ENCODE measurements at regions not wholly inside any gene's neighbourhood (a gene's known extent, or its start where the extent isn't known, plus 50 kb on each side); places are given as distances from the start of the nearest gene placed in this dataset.

DNA sequence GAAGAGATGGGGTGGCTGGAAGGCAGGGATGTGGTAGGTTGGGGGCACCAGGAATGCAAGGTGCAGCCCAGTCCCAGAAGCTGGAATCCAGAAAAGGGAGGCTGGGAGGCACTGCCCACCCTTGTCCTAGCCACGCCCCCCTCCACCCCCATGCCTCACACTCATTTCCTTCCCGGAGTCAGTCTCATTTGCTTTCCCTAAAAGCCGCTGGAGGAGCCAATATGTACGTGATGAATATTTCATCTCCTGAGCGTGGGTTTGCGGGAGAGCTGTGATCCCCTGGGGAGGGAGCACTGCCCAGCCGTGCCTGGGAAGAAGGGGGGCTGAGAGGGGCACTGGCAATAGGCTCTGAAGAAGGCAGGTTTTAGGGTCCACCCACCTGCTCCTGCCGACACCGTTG, 124.5 kb upstream of the LHX1 start (continued):
- TF ChIP-seq, protein P1, sequence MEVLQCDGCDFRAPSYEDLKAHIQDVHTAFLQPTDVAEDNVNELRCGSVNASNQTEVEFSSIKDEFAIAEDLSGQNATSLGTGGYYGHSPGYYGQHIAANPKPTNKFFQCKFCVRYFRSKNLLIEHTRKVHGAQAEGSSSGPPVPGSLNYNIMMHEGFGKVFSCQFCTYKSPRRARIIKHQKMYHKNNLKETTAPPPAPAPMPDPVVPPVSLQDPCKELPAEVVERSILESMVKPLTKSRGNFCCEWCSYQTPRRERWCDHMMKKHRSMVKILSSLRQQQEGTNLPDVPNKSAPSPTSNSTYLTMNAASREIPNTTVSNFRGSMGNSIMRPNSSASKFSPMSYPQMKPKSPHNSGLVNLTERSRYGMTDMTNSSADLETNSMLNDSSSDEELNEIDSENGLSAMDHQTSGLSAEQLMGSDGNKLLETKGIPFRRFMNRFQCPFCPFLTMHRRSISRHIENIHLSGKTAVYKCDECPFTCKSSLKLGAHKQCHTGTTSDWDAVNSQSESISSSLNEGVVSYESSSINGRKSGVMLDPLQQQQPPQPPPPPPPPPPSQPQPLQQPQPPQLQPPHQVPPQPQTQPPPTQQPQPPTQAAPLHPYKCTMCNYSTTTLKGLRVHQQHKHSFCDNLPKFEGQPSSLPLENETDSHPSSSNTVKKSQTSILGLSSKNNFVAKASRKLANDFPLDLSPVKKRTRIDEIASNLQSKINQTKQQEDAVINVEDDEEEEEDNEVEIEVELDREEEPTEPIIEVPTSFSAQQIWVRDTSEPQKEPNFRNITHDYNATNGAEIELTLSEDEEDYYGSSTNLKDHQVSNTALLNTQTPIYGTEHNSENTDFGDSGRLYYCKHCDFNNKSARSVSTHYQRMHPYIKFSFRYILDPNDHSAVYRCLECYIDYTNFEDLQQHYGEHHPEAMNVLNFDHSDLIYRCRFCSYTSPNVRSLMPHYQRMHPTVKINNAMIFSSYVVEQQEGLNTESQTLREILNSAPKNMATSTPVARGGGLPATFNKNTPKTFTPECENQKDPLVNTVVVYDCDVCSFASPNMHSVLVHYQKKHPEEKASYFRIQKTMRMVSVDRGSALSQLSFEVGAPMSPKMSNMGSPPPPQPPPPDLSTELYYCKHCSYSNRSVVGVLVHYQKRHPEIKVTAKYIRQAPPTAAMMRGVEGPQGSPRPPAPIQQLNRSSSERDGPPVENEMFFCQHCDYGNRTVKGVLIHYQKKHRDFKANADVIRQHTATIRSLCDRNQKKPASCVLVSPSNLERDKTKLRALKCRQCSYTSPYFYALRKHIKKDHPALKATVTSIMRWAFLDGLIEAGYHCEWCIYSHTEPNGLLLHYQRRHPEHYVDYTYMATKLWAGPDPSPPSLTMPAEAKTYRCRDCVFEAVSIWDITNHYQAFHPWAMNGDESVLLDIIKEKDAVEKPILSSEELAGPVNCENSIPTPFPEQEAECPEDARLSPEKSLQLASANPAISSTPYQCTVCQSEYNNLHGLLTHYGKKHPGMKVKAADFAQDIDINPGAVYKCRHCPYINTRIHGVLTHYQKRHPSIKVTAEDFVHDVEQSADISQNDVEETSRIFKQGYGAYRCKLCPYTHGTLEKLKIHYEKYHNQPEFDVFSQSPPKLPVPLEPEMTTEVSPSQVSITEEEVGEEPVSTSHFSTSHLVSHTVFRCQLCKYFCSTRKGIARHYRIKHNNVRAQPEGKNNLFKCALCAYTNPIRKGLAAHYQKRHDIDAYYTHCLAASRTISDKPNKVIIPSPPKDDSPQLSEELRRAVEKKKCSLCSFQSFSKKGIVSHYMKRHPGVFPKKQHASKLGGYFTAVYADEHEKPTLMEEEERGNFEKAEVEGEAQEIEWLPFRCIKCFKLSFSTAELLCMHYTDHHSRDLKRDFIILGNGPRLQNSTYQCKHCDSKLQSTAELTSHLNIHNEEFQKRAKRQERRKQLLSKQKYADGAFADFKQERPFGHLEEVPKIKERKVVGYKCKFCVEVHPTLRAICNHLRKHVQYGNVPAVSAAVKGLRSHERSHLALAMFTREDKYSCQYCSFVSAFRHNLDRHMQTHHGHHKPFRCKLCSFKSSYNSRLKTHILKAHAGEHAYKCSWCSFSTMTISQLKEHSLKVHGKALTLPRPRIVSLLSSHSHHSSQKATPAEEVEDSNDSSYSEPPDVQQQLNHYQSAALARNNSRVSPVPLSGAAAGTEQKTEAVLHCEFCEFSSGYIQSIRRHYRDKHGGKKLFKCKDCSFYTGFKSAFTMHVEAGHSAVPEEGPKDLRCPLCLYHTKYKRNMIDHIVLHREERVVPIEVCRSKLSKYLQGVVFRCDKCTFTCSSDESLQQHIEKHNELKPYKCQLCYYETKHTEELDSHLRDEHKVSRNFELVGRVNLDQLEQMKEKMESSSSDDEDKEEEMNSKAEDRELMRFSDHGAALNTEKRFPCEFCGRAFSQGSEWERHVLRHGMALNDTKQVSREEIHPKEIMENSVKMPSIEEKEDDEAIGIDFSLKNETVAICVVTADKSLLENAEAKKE (CRISPR knock-in tag; IDR thresholded peaks at IDR 0.05), result no peak
- TF ChIP-seq JUNB (IDR thresholded peaks at IDR 0.05; ENCODE audit: unreplicated experiment), result no peak
- no peak for TF ChIP-seq STAT1 (IDR thresholded peaks at IDR 0.05; ENCODE audit: unreplicated experiment)
- no peak for TF ChIP-seq CREB1 (CRISPR knock-in tag; IDR thresholded peaks at IDR 0.05; ENCODE audit: low read depth)
- TF ChIP-seq NANOG (IDR thresholded peaks at IDR 0.05; ENCODE audit: borderline replicate concordance), result no peak

- Histone ChIP-seq H3K36me3 (ENCODE audit: insufficient read depth) (no peaks in the 10 kb centered on the region), H3K4me2 (peak overlapping the region; percentile 73), H3K27me3 (ENCODE audit: insufficient read depth) (peaks cover 26% of the 10 kb centered on the region), H3K79me2 (replicated peaks; ENCODE audit: insufficient read depth) (no peaks in the 10 kb centered on the region), H4K20me1 (replicated peaks; ENCODE audit: insufficient read depth) (no peaks in the 10 kb centered on the region), H2AFZ (peak overlapping the region; percentile 69), H3K27ac (ENCODE audit: low read depth) (no peak overlapping the region), H3K4me1 (ENCODE audit: insufficient read depth) (peaks cover 39% of the 10 kb centered on the region), H3K9me2 (ENCODE audit: insufficient read depth) (no peaks in the 10 kb centered on the region), H3K4me3 (no peak overlapping the region), H3F3A (replicated peaks; ENCODE audit: low read depth) (no peaks in the 10 kb centered on the region)
- Mint-ChIP-seq H3K36me3 (ENCODE audit: low read depth) (no peaks in the 10 kb centered on the region), H3K4me1 (peaks cover 49% of the 10 kb centered on the region), H3K27ac (no peak overlapping the region), H3K4me3 (0 out of 3 replicates have a peak overlapping the region, but pooled peaks have one; percentile 20), H3K27me3 (ENCODE audit: insufficient read depth, low read depth, poor library complexity) (peaks cover 43% of the 10 kb centered on the region), H3K9me3 (no peaks in the 10 kb centered on the region; the same call in none of the 3 replicates)
- no peak for DNase-seq (ENCODE audit: low spot score)
- TF ChIP-seq EZH2phosphoT487 (IDR thresholded peaks at IDR 0.05; ENCODE audit: unreplicated experiment), result no peak
- no peak for TF ChIP-seq POLR2AphosphoS5 (IDR thresholded peaks at IDR 0.05; ENCODE audit: low read depth)
- no peak for TF ChIP-seq EZH2 (IDR thresholded peaks at IDR 0.05; ENCODE audit: low read depth, unreplicated experiment)
- TF ChIP-seq, protein P2, sequence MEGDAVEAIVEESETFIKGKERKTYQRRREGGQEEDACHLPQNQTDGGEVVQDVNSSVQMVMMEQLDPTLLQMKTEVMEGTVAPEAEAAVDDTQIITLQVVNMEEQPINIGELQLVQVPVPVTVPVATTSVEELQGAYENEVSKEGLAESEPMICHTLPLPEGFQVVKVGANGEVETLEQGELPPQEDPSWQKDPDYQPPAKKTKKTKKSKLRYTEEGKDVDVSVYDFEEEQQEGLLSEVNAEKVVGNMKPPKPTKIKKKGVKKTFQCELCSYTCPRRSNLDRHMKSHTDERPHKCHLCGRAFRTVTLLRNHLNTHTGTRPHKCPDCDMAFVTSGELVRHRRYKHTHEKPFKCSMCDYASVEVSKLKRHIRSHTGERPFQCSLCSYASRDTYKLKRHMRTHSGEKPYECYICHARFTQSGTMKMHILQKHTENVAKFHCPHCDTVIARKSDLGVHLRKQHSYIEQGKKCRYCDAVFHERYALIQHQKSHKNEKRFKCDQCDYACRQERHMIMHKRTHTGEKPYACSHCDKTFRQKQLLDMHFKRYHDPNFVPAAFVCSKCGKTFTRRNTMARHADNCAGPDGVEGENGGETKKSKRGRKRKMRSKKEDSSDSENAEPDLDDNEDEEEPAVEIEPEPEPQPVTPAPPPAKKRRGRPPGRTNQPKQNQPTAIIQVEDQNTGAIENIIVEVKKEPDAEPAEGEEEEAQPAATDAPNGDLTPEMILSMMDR (conservative IDR thresholded peaks at IDR 0.05; ENCODE audit: low read depth in 2 of 2), result peak in 1 of 2 experiments; percentile 34; a peak in 2 of 4 replicates
- TF ChIP-seq, protein P1 (CRISPR knock-in tag; IDR thresholded peaks at IDR 0.05), result no peak
- ATAC-seq, result peak; percentile 36
Observed at GRCh38 chr17:36813357-36813756, 123.9 kb upstream of the LHX1 start.

Measured in GM23338 (cell line).